Body of pancreas (tissue), 4 donors: ENCODE measurements at regions not wholly inside any gene's neighbourhood (a gene's known extent, or its start where the extent isn't known, plus 50 kb on each side); places are given as distances from the start of the nearest gene placed in this dataset.

Experiments
- ATAC-seq: fragments of 150-250 bp; one replicate; pipeline ENCODE4 v1.9.1; 2016
- DNase-seq, 4 donors: peaks; one replicate each; pipeline ENCODE4 v3.0.0-alpha.2; 2019
- H3K27ac ChIP-seq, 4 donors: fragments of 200-600 bp; sonication (generic); 1 replicate in 3 of 4; 2 replicates in 1 of 4; pipeline versions ENCODE4 v1.5.1 to v1.6.1; 2016 to 2019; ENCODE audit warnings: mild to moderate bottlenecking in 1 of 4, mixed read lengths in 1 of 4, moderate library complexity in 1 of 4
- H3K27me3 ChIP-seq, 2 donors: fragments of 200-600 bp; sonication (generic); one replicate each; pipeline ENCODE4 v1.6.0; 2016; ENCODE audit warnings: mild to moderate bottlenecking in 1 of 2
- H3K36me3 ChIP-seq, 2 donors: fragments of 200-600 bp; sonication (generic); replicated peaks in 1 of 2; 2 replicates each; pipeline ENCODE4 v1.5.1; 2016; ENCODE audit warnings: low read depth in 2 of 2; ENCODE audit not compliant: insufficient read depth in 1 of 2
- H3K4me1 ChIP-seq: fragments of 200-600 bp; sonication (generic); one replicate; pipeline ENCODE4 v1.6.0; 2016
- H3K4me3 ChIP-seq, 2 donors: fragments of 200-600 bp; sonication (generic); 1 replicate in 1 of 2; 2 replicates in 1 of 2; pipeline ENCODE4 v1.5.1; 2016 to 2019
- H3K9me3 ChIP-seq, 3 donors: fragments of 200-600 bp; sonication (generic); 1 replicate in 2 of 3; 2 replicates in 1 of 3; pipeline ENCODE4 v1.5.1; 2016
- CTCF ChIP-seq, 7 experiments: fragments of 450-650 bp in 4 of 7; fragments of 200-600 bp in 3 of 7; sonication (generic) in 3 of 7; IDR thresholded peaks; one replicate each; pipeline ENCODE4 v1.5.1; 2016 to 2019; ENCODE audit warnings: antibody characterized with exemption in 7 of 7
- POLR2A ChIP-seq, 3 donors: fragments of 450-650 bp; IDR thresholded peaks; one replicate each; pipeline ENCODE4 v1.6.1; 2016; ENCODE audit warnings: antibody characterized with exemption in 3 of 3, mild to moderate bottlenecking in 2 of 3
- WGBS, 2 donors: methylation state at CpG; one replicate each; pipeline ENCODE4 v1.1.5; 2017; 5-methylcytosine and 5-hydroxymethylcytosine counted together
- intact Hi-C: fragments of 100-400 bp; cut with DNase I; formaldehyde crosslinking; loops from one replicate; pipeline ENCODE4 v1.15.1; 2023

- WGBS, 2 donors, result 50 to 59% methylated on average over 1 of the region's 1 CpG
- TF ChIP-seq POLR2A (IDR thresholded peaks at IDR 0.05) (no peak), CTCF (IDR thresholded peaks at IDR 0.05) (no peak)
- no peak overlapping the region for H3K4me3 ChIP-seq
- intact Hi-C loops, result no loop called here
- no peaks in the 10 kb centered on the region for H3K9me3 ChIP-seq
- no peaks in the 10 kb centered on the region for H3K36me3 ChIP-seq
- no peaks in the 10 kb centered on the region for H3K4me1 ChIP-seq
- no peaks in the 10 kb centered on the region for H3K27me3 ChIP-seq
- ATAC-seq, result no peak
- H3K27ac ChIP-seq, result no peak overlapping the region
- DNase-seq, result no peak
Observed at GRCh38 chr1:238265866-238266265, 375.1 kb upstream of the ZP4 start.

- Histone ChIP-seq H3K27ac (no peak overlapping the region), H3K36me3 (no peaks in the 10 kb centered on the region), H3K4me3 (no peak overlapping the region), H3K27me3 (no peaks in the 10 kb centered on the region), H3K4me1 (no peaks in the 10 kb centered on the region), H3K9me3 (no peaks in the 10 kb centered on the region)
- DNase-seq, result no peak
- intact Hi-C loops, result no loop called here
- TF ChIP-seq CTCF (IDR thresholded peaks at IDR 0.05) (no peak), POLR2A (IDR thresholded peaks at IDR 0.05) (no peak)
- ATAC-seq, result no peak
Observed at GRCh38 chr1:238264951-238265350, 374.2 kb upstream of the ZP4 start.

GRCh38 chr1:238258510-238258909 lies 367.8 kb upstream of the ZP4 start:
- H3K4me1 ChIP-seq, result no peaks in the 10 kb centered on the region
- no peak for ATAC-seq
- no peaks in the 10 kb centered on the region for H3K9me3 ChIP-seq
- intact Hi-C loops, result no loop called here
- no peak overlapping the region for H3K4me3 ChIP-seq
- H3K36me3 ChIP-seq, result no peaks in the 10 kb centered on the region
- H3K27me3 ChIP-seq, result no peaks in the 10 kb centered on the region
- H3K27ac ChIP-seq, result no peak overlapping the region
- TF ChIP-seq POLR2A (IDR thresholded peaks at IDR 0.05) (no peak), CTCF (IDR thresholded peaks at IDR 0.05) (no peak)
- no peak for DNase-seq

GRCh38 chr1:238257018-238257621 lies 366.4 kb upstream of the ZP4 start:
- Histone ChIP-seq H3K9me3 (no peaks in the 10 kb centered on the region), H3K4me1 (no peaks in the 10 kb centered on the region), H3K27me3 (no peaks in the 10 kb centered on the region), H3K36me3 (no peaks in the 10 kb centered on the region), H3K4me3 (no peak overlapping the region), H3K27ac (no peak overlapping the region)
- intact Hi-C loops, result no loop called here
- no peak for DNase-seq
- no peak for TF ChIP-seq CTCF (IDR thresholded peaks at IDR 0.05)
- no peak for TF ChIP-seq POLR2A (IDR thresholded peaks at IDR 0.05)
- ATAC-seq, result no peak
- 74 to 75% methylated on average over 7 of the region's 7 CpGs for WGBS, 2 donors

- no peaks in the 10 kb centered on the region for H3K27me3 ChIP-seq
Observed at GRCh38 chr1:238254935-238255334, 364.2 kb upstream of the ZP4 start.

More at GRCh38 chr1:238254935-238255334, 364.2 kb upstream of the ZP4 start:
- no peak for ATAC-seq
- no peaks in the 10 kb centered on the region for H3K9me3 ChIP-seq
- no peaks in the 10 kb centered on the region for H3K4me1 ChIP-seq
- intact Hi-C loops, result no loop called here
- H3K4me3 ChIP-seq, result no peak overlapping the region
- no peaks in the 10 kb centered on the region for H3K36me3 ChIP-seq
- DNase-seq, result no peak
- WGBS, 2 donors, result 78 to 84% methylated on average over 3 of the region's 3 CpGs
- no peak overlapping the region for H3K27ac ChIP-seq
- TF ChIP-seq CTCF (IDR thresholded peaks at IDR 0.05) (no peak), POLR2A (IDR thresholded peaks at IDR 0.05) (no peak)
